HG02981 (cell line): ENCODE measurements at regions not wholly inside any gene's neighbourhood (a gene's known extent, or its start where the extent isn't known, plus 50 kb on each side); places are given as distances from the start of the nearest gene placed in this dataset.
"Not testable (repeated sequence)": the region's sequence is repeated elsewhere in the genome, so short reads cannot be mapped to it uniquely, and the experiment has no call there.

Source experiments
- ATAC-seq: cut with Tn5 transposase; IDR thresholded peaks from one replicate; pipeline ENCODE4 v1.9.1; 2021; ENCODE audit warnings: mild to moderate bottlenecking, moderate library complexity; ENCODE audit not compliant: unreplicated experiment

- ATAC-seq: no peak
Observed at GRCh38 chr4:29908276-29908675, 811.9 kb upstream of the PCDH7 start.

- ATAC-seq: no peak
Observed at GRCh38 chr4:29927895-29928294, 792.3 kb upstream of the PCDH7 start.

GRCh38 chr4:29948451-29948850 lies 771.7 kb upstream of the PCDH7 start:
- ATAC-seq: no peak

GRCh38 chr4:29948858-29949257 lies 771.3 kb upstream of the PCDH7 start:
- no peak for ATAC-seq

- no peak for ATAC-seq
Observed at GRCh38 chr4:29966386-29966785, 753.8 kb upstream of the PCDH7 start.

- no peak for ATAC-seq
Observed at GRCh38 chr4:29970626-29971025, 749.5 kb upstream of the PCDH7 start.

GRCh38 chr4:29972121-29972520 lies 748.0 kb upstream of the PCDH7 start:
- no peak for ATAC-seq

- no peak for ATAC-seq
Observed at GRCh38 chr4:29983890-29984289, 736.3 kb upstream of the PCDH7 start.

- no peak for ATAC-seq
Observed at GRCh38 chr4:30001628-30002027, 718.5 kb upstream of the PCDH7 start.

GRCh38 chr4:30002341-30002740 lies 717.8 kb upstream of the PCDH7 start:
- ATAC-seq: no peak

GRCh38 chr4:30005995-30006394 lies 714.2 kb upstream of the PCDH7 start:
- no peak for ATAC-seq

GRCh38 chr4:30024526-30024925 lies 695.6 kb upstream of the PCDH7 start:
- no peak for ATAC-seq

- ATAC-seq: no peak
Observed at GRCh38 chr4:30028826-30029225, 691.3 kb upstream of the PCDH7 start.

- ATAC-seq: no peak
Observed at GRCh38 chr4:30056016-30056766, 664.0 kb upstream of the PCDH7 start.

GRCh38 chr4:30068234-30068633 lies 651.9 kb upstream of the PCDH7 start:
- ATAC-seq: no peak

- no peak for ATAC-seq
Observed at GRCh38 chr4:30073011-30073710, 647.0 kb upstream of the PCDH7 start.

- not testable (repeated sequence) for ATAC-seq
Observed at GRCh38 chr4:30092420-30093128, 627.6 kb upstream of the PCDH7 start.

- no peak for ATAC-seq
Observed at GRCh38 chr4:30094887-30095286, 625.3 kb upstream of the PCDH7 start.

- ATAC-seq: no peak
Observed at GRCh38 chr4:30103455-30103854, 616.7 kb upstream of the PCDH7 start.

GRCh38 chr4:30116401-30116800 lies 603.8 kb upstream of the PCDH7 start:
- ATAC-seq: no peak

- ATAC-seq: no peak
Observed at GRCh38 chr4:30117433-30117832, 602.7 kb upstream of the PCDH7 start.

GRCh38 chr4:30122711-30123110 lies 597.5 kb upstream of the PCDH7 start:
- no peak for ATAC-seq
